ENCODE measurements at regions not wholly inside any gene's neighbourhood (a gene's known extent, or its start where the extent isn't known, plus 50 kb on each side); places are given as distances from the start of the nearest gene placed in this dataset.

DNA sequence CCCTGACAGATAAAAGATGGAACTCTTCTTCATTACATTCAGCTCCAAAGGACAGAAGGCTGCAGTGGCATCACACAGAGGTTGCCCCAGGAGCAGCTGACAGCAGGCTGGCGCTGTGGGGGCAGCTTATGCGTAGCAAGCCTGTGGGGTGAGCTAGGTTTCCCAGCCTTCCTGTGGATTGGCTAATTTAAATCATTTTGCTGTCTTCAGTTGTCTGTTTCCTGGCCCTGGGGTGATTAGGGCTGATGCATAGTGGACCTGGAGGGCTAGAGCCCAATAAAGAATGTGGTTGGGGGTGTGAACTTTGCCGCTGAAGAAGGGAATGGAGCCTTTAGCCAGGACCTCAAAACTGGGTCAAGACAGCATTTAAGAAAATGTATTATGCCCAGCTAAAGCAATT lies 1038.0 kb downstream of the SOCS6 start:
- ChIA-PET POLR2A (ENCODE audit: low non-redundant PET) (no interaction called here), CTCF (no interaction called here)
- peaks cover 10% of the 10 kb centered on the region for H3K4me1 ChIP-seq (ENCODE audit: insufficient read depth, low read length, poor library complexity, severe bottlenecking)
- no peaks in the 10 kb centered on the region for H3K36me3 ChIP-seq (ENCODE audit: insufficient read depth, low read length, poor library complexity, severe bottlenecking)
- no peak for TF ChIP-seq EZH2 (IDR thresholded peaks at IDR 0.05; ENCODE audit: borderline replicate concordance, low read depth, low read length, poor library complexity, severe bottlenecking)
- TF ChIP-seq, protein P1, sequence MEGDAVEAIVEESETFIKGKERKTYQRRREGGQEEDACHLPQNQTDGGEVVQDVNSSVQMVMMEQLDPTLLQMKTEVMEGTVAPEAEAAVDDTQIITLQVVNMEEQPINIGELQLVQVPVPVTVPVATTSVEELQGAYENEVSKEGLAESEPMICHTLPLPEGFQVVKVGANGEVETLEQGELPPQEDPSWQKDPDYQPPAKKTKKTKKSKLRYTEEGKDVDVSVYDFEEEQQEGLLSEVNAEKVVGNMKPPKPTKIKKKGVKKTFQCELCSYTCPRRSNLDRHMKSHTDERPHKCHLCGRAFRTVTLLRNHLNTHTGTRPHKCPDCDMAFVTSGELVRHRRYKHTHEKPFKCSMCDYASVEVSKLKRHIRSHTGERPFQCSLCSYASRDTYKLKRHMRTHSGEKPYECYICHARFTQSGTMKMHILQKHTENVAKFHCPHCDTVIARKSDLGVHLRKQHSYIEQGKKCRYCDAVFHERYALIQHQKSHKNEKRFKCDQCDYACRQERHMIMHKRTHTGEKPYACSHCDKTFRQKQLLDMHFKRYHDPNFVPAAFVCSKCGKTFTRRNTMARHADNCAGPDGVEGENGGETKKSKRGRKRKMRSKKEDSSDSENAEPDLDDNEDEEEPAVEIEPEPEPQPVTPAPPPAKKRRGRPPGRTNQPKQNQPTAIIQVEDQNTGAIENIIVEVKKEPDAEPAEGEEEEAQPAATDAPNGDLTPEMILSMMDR (conservative IDR thresholded peaks at IDR 0.05; ENCODE audit: low read depth, low read length) = no peak
- no peak for DNase-seq (ENCODE audit: low spot score)
- no peaks in the 10 kb centered on the region for H3K9me3 ChIP-seq (ENCODE audit: low read depth, low read length, poor library complexity, severe bottlenecking)
- no peaks in the 10 kb centered on the region for H3K27me3 ChIP-seq (replicated peaks; ENCODE audit: insufficient read depth, low read depth, low read length, poor library complexity)
- BruUV-seq (replicated peaks) = no TSS peak
- H3K4me3 ChIP-seq (ENCODE audit: low read depth, low read length, poor library complexity, severe bottlenecking) = no peak overlapping the region
- no peak overlapping the region for H3K27ac ChIP-seq (ENCODE audit: low read depth, low read length, poor library complexity, severe bottlenecking)
- intact Hi-C loops (cut with micrococcal nuclease; ENCODE audit: unreplicated experiment) = no loop called here

DNA sequence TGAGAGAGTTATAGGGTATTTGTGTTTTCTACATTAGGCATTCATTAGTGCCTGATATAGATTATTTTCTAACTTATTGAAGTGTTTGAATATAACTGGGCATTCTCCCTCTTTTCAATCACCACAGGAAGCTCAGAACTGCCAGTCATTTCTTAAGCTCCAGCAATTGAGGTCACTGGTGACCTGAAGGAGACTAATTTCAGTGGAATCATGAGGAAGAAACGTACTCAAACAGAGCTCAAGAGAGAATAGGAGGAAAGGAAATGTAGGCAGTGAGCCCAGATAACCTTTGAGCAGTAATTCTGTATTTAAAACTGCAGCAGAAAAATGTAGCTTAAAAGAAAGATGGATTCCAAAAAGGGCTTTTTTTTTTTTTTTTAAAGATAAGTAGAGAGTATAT lies 1035.5 kb downstream of the SOCS6 start:
- no peaks in the 10 kb centered on the region for H3K9me3 ChIP-seq (ENCODE audit: low read depth, low read length, poor library complexity, severe bottlenecking)
- CTCF ChIA-PET = no interaction called here

DNA sequence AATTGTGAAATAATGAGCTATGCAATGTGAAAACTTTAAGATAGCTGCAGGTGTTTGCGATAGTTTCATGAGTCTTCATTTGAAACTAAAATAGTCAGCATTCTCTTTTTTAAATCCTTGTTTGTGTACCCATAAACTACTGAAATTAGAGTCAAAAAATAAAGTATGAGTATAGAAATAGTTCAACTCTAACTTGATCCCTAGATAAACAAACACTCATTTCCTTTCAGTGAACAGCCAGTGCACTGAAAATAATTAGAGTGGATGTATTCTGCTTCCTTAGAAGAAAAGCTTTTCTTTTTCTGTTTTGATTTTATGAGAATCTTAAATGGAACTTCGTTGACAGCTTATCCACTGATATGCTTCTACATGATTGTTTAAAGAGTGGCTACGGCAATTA lies 1033.4 kb downstream of the SOCS6 start:
- intact Hi-C loops (cut with micrococcal nuclease; ENCODE audit: unreplicated experiment) = no loop called here
- Histone ChIP-seq H3K36me3 (ENCODE audit: insufficient read depth, low read length, poor library complexity, severe bottlenecking) (no peaks in the 10 kb centered on the region), H3K9me3 (ENCODE audit: low read depth, low read length, poor library complexity, severe bottlenecking) (no peaks in the 10 kb centered on the region), H3K4me1 (ENCODE audit: insufficient read depth, low read length, poor library complexity, severe bottlenecking) (peaks cover 1% of the 10 kb centered on the region), H3K27me3 (replicated peaks; ENCODE audit: insufficient read depth, low read depth, low read length, poor library complexity) (no peaks in the 10 kb centered on the region), H3K27ac (ENCODE audit: low read depth, low read length, poor library complexity, severe bottlenecking) (no peak overlapping the region), H3K4me3 (ENCODE audit: low read depth, low read length, poor library complexity, severe bottlenecking) (no peak overlapping the region)
- CTCF ChIA-PET = no interaction called here
- TF ChIP-seq, protein P1 (conservative IDR thresholded peaks at IDR 0.05; ENCODE audit: low read depth, low read length) = no peak
- TF ChIP-seq EZH2 (IDR thresholded peaks at IDR 0.05; ENCODE audit: borderline replicate concordance, low read depth, low read length, poor library complexity, severe bottlenecking) = no peak
- no peak for DNase-seq (ENCODE audit: low spot score)
- POLR2A ChIA-PET (ENCODE audit: low non-redundant PET) = no interaction called here
- no TSS peak for BruUV-seq (replicated peaks)

More for the DNA sequence above, 1035.5 kb downstream of the SOCS6 start:
- Histone ChIP-seq H3K36me3 (ENCODE audit: insufficient read depth, low read length, poor library complexity, severe bottlenecking) (no peaks in the 10 kb centered on the region), H3K4me1 (ENCODE audit: insufficient read depth, low read length, poor library complexity, severe bottlenecking) (peaks cover 10% of the 10 kb centered on the region), H3K27ac (ENCODE audit: low read depth, low read length, poor library complexity, severe bottlenecking) (no peak overlapping the region), H3K27me3 (replicated peaks; ENCODE audit: insufficient read depth, low read depth, low read length, poor library complexity) (no peaks in the 10 kb centered on the region), H3K4me3 (ENCODE audit: low read depth, low read length, poor library complexity, severe bottlenecking) (no peak overlapping the region)
- BruUV-seq (replicated peaks) = no TSS peak
- no peak for DNase-seq (ENCODE audit: low spot score)
- TF ChIP-seq, protein P1 (conservative IDR thresholded peaks at IDR 0.05; ENCODE audit: low read depth, low read length) = no peak
- no peak for TF ChIP-seq EZH2 (IDR thresholded peaks at IDR 0.05; ENCODE audit: borderline replicate concordance, low read depth, low read length, poor library complexity, severe bottlenecking)
- POLR2A ChIA-PET (ENCODE audit: low non-redundant PET) = interaction anchor here (0.7 kb wide), 1 partner anchor 255 kb away, joined by 21 read pairs; no protein-coding TSS in a partner anchor
- intact Hi-C loops (cut with micrococcal nuclease; ENCODE audit: unreplicated experiment) = no loop called here

Data from A673 (cell line).